Activated CD8-positive, alpha-beta memory T cell treated with anti-CD3 and anti-CD28 coated beads for 36 hours (primary cell): ENCODE measurements at regions not wholly inside any gene's neighbourhood (a gene's known extent, or its start where the extent isn't known, plus 50 kb on each side); places are given as distances from the start of the nearest gene placed in this dataset.

ENCODE experiments used
- CTCF ChIA-PET: fragments of 350-600 bp; sonication (Branson Sonifier 250); formaldehyde crosslinking; loops from one replicate; lab custom pipeline; 2021; ENCODE audit warnings: antibody characterized with exemption; lab: Charles Lee
- POLR2A ChIA-PET: fragments of 350-600 bp; sonication (Branson Sonifier 250); formaldehyde crosslinking; loops from one replicate; lab custom pipeline; 2021; ENCODE audit warnings: antibody characterized with exemption; lab: Charles Lee

GRCh38 chr3:101172516-101172915, 147.9 kb downstream of the IMPG2 start:
- CTCF ChIA-PET = no interaction called here
- POLR2A ChIA-PET = no interaction called here

GRCh38 chr3:101171681-101172191, 148.6 kb downstream of the IMPG2 start:
- CTCF ChIA-PET = no interaction called here
- POLR2A ChIA-PET = no interaction called here

- POLR2A ChIA-PET = no interaction called here
Measured at GRCh38 chr3:101170806-101171558, 149.4 kb downstream of the IMPG2 start.

GRCh38 chr3:101170062-101170771, 150.2 kb downstream of the IMPG2 start:
- CTCF ChIA-PET = no interaction called here
- POLR2A ChIA-PET = no interaction called here

More at GRCh38 chr3:101170806-101171558, 149.4 kb downstream of the IMPG2 start:
- CTCF ChIA-PET = no interaction called here

- POLR2A ChIA-PET = no interaction called here
- CTCF ChIA-PET = no interaction called here
Measured at GRCh38 chr3:101169516-101169915, 150.9 kb downstream of the IMPG2 start.

- CTCF ChIA-PET = no interaction called here
Measured at GRCh38 chr3:101167376-101167775, 153.0 kb downstream of the IMPG2 start.

GRCh38 chr3:101166150-101166549, 154.2 kb downstream of the IMPG2 start:
- ChIA-PET CTCF (no interaction called here), POLR2A (no interaction called here)

More at GRCh38 chr3:101167376-101167775, 153.0 kb downstream of the IMPG2 start:
- POLR2A ChIA-PET = no interaction called here

GRCh38 chr3:101163554-101163953, 156.8 kb downstream of the IMPG2 start:
- ChIA-PET CTCF (no interaction called here), POLR2A (no interaction called here)

GRCh38 chr3:101159478-101159877, 160.9 kb downstream of the IMPG2 start:
- ChIA-PET POLR2A (no interaction called here), CTCF (interaction anchor here (0.7 kb wide), 1 partner anchor 1579 kb away, joined by 4 read pairs; no protein-coding TSS in a partner anchor)

GRCh38 chr3:101158374-101158773, 162.0 kb downstream of the IMPG2 start:
- ChIA-PET POLR2A (no interaction called here), CTCF (interaction anchor here (0.7 kb wide), 2 partner anchors 52 to 349 kb away, joined by 3 read pairs; no protein-coding TSS in a partner anchor)

- POLR2A ChIA-PET = no interaction called here
- CTCF ChIA-PET = no interaction called here
Measured at GRCh38 chr3:101156787-101157345, 163.5 kb downstream of the IMPG2 start.

- ChIA-PET POLR2A (no interaction called here), CTCF (no interaction called here)
Measured at GRCh38 chr3:101155825-101156224, 162.6 kb upstream of the ABI3BP start.

GRCh38 chr3:101154401-101154800, 161.2 kb upstream of the ABI3BP start:
- ChIA-PET POLR2A (no interaction called here), CTCF (no interaction called here)

GRCh38 chr3:101151286-101151913, 158.2 kb upstream of the ABI3BP start:
- ChIA-PET POLR2A (no interaction called here), CTCF (no interaction called here)

- POLR2A ChIA-PET = no interaction called here
Measured at GRCh38 chr3:101150504-101150903, 157.3 kb upstream of the ABI3BP start.

GRCh38 chr3:101149707-101150106, 156.5 kb upstream of the ABI3BP start:
- POLR2A ChIA-PET = no interaction called here
- CTCF ChIA-PET = no interaction called here

More at GRCh38 chr3:101150504-101150903, 157.3 kb upstream of the ABI3BP start:
- CTCF ChIA-PET = no interaction called here

GRCh38 chr3:101149251-101149650, 156.0 kb upstream of the ABI3BP start:
- ChIA-PET POLR2A (no interaction called here), CTCF (no interaction called here)

- CTCF ChIA-PET = no interaction called here
- POLR2A ChIA-PET = no interaction called here
Measured at GRCh38 chr3:101148001-101148400, 154.8 kb upstream of the ABI3BP start.

GRCh38 chr3:101146946-101147345, 153.7 kb upstream of the ABI3BP start:
- ChIA-PET POLR2A (no interaction called here), CTCF (no interaction called here)

- POLR2A ChIA-PET = no interaction called here
- CTCF ChIA-PET = no interaction called here
Measured at GRCh38 chr3:101144105-101144504, 150.9 kb upstream of the ABI3BP start.
